Stimulated activated CD4-positive, alpha-beta T cell treated with anti-CD3 and anti-CD28 coated beads, Interleukin-15, amount 100 ng/mL, for 24 hours (primary cell): ENCODE measurements at regions not wholly inside any gene's neighbourhood (a gene's known extent, or its start where the extent isn't known, plus 50 kb on each side); places are given as distances from the start of the nearest gene placed in this dataset.

Experiments used
- DNase-seq: peaks from one replicate; pipeline ENCODE4 v3.0.0-alpha.2; 2020

- no peak for DNase-seq
These were observed 311.8 kb upstream of the B3GALT2 start for GRCh38 chr1:193498088-193498655.

- no peak for DNase-seq
These were observed 308.0 kb upstream of the B3GALT2 start for GRCh38 chr1:193494368-193494767.

DNA sequence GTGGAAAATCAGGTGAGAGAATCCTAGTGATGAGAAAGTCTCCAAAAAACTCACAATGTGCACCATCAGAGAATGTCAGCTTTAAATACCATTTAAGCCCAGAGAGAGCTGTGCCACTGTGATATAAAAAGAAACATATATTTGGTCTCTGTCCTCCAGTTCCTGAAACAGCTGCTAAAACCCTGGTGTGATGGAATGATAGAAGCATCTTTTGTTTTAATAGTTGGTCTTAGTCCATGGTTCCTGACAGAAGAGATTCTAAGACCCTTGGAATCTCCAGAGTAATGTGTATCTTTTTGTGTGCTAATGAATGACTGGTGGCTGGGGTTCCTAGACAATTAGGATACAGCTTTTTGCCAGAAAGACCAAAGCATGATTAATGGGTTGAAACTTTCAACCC is 302.8 kb upstream of the B3GALT2 start:
- DNase-seq = no peak

DNA sequence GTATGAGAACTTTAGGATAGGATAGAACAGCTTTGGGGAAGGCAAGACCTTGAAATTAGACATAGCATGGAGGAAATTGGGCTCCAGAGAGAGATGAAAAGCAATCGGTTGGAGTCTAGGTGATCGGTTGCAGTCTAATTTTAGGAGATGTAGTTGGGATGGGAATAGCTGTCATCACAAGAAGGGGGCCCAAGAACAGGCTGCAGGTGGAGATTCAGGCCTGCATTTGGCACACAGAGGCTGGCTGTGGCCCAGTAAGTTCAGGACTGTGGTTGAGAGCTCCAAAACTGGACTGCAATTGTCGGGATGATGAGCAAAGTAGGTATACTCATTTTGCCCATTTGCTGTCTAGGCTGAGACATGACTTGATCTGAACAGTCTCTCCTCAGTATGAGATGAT is 301.3 kb upstream of the B3GALT2 start:
- DNase-seq = no peak

DNA sequence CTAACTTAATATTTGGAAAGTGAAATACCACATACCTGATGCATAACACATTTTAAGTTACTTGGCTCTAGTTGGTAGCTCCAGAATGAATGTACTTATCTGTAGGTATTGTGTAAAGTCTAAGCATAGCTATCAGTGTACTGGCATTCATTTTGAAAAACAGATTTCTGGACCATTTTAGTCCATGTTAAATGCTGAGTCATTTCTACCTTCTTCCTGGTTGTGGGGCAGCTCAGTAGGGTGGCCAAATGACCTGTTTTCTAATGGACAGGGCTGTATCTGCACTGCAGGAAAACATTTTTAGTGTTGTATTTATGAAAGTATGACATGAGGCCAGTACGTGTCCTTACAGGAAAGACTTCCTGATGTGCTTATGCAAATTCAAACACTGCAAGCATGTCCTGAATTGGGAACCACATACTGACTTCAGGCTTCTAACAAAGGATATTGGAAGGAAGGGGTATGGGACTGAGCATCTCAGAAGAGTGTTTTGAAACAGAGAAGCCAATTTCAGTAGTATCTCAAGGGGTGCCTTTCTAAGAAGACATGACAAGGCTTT is 300.3 kb upstream of the B3GALT2 start:
- DNase-seq = no peak

- DNase-seq = no peak
These were observed 294.3 kb upstream of the B3GALT2 start for GRCh38 chr1:193480755-193481154.

- DNase-seq = peak; percentile 55
These were observed 292.8 kb upstream of the B3GALT2 start for GRCh38 chr1:193479187-193479586.

GRCh38 chr1:193476748-193477147 is 290.3 kb upstream of the B3GALT2 start:
- DNase-seq = no peak

GRCh38 chr1:193473932-193474331 is 287.5 kb upstream of the B3GALT2 start:
- DNase-seq = no peak

DNA sequence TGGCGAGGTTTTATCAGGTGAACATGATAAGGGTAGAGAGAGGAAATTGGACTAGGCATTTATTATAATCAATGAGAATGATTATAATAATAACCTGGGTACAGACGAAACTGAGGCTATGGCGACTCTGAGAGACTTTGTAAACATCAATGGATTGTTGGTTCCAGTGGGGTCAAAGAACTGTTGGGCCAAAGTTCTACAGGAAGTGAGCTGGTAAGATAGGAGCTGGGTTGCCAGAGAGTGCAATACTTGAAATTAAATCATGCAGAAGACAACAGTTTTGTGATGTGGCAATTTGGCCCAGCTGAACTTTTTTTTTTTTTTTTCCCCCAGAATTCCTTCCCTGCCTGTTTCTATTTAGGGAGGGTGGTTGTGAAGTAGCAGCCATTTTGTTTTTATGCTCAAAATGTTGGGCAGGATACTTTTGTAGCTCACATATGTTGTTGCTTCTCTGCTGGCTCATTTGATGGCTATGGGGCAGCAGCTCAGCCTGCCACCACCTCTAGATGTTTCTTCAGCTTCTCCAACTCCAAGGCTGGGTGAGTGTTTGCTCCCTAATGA is 286.5 kb upstream of the B3GALT2 start:
- no peak for DNase-seq

DNA sequence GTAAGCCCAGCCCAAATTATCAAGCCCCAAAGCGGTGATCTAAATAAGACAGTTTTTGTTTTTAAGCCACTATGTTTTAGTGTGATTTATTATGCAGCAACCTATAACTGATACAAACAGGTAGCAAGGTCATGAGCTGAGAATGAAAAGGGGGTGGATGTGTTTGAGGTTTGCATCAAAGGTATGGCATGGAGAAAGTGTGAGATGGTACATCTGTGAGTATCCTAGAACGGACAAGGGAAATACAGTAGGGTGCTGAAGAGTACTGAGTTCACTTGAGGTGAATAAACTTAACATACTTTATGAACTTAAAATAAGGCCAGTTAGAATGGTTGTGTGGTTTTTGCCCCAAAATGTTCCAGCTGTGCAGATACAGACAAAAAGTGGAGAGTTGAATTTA is 286.0 kb upstream of the B3GALT2 start:
- DNase-seq = no peak

GRCh38 chr1:193471981-193472380 is 285.6 kb upstream of the B3GALT2 start:
- no peak for DNase-seq

DNA sequence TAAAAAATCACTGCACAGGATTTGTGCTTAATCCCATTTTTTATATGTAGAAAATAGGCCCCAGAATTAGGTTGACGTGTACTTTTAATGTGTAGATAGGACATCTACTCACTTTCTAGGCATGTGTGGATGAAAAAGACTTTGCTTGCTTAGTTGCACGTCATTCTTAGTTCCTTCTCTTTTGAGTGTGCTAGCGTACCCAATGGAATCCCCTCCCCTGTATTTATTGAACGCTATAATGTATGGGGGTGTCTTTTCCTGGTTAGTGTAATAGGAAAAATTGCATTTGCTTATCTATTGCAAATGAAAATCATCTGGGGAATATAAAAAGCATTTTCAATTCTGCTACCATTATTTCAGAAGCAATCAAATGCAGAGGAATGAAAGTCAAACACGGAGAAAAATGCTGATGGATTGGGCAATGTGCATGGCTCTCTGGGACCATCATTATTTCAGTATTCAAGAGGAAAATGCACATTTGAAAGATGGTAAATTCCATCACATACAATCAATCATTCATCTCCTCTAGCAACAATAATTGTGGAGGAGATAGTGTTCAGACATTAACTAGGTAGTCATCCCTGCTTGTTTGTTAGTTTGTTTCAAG is 277.0 kb upstream of the B3GALT2 start:
- DNase-seq = no peak

GRCh38 chr1:193462629-193463320 is 276.4 kb upstream of the B3GALT2 start:
- DNase-seq = no peak

DNA sequence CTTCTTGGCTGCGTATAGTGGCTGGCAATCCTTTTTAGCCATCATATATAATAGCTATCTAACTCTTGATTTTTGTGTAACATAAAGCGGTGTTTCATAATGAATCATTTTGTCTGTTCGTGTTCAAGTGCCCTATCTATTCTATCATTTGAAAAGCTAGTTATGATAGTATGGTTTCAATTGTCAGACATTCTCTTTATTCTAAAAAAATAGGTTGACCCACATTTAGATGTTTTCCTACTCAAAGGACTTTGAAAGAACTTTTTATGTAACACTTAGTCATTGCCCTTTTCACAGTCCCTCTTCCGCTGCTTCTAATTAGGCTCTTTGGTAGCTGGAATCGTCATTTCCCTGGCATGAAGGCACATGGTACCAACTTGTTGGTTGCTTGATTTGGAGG is 272.2 kb upstream of the B3GALT2 start:
- DNase-seq = peak; percentile 23

- no peak for DNase-seq
These were observed 271.3 kb upstream of the B3GALT2 start for GRCh38 chr1:193457676-193458075.

DNA sequence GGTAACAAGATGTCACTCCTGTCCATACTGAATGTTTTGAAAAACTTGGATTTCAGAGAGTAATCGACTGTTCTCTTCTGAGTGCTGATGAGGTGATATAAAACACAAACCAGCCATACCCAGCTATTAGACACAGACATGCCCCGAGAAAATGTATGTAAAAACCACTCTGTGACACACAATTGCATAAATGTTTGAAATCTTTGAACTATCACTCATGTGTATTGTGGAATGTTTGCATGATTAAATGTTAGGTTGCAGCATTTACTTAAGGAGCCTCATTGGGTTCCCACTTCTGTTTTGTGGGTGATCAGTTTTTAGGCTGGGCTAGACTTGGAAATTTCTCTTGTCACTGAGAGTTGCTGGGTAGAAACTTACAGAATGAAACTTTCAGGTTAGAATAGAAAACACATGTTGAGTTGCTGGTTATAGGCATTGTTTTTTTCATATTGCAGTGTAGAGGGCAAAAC is 270.4 kb upstream of the B3GALT2 start:
- DNase-seq = no peak

DNA sequence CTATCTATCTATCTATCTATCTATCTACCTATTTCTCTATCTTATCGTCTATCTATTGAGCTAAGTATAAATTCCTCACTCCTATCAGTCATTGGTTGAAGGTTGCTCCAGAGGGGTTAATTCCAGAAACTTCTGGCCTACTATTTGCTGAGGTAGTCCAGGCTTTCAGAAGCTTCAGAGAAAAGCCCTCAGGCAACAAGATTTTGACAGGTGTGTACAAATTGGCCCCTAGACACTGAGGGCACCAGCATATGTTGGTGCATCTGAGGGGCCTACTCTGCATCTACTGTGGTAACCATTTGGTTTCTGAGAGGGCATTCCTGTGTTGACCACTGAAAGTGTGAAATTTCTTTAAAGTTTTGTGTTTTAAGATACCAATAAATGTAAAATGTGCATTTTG is 265.2 kb upstream of the B3GALT2 start:
- DNase-seq = no peak

DNA sequence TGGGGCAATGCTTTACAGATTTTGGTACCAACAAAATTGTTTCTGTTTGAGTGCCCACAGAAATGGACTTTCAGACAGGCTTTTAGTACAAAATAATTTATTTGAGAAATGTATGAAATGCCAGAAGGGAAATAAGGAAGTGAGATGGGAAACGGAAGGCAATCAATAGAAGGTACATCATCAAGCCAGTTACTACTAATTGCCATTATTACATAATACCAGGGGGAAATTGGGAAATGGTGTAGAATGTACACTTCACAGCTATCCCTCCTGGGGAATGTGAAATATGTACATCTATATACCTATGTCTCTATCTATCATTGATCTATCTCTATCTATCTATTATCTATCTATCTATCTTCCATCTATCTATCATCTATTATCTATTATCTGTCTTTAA is 264.6 kb upstream of the B3GALT2 start:
- DNase-seq = no peak

- DNase-seq = peak; percentile 27
These were observed 262.5 kb upstream of the B3GALT2 start for GRCh38 chr1:193448682-193449461.

GRCh38 chr1:193443886-193444285 is 257.5 kb upstream of the B3GALT2 start:
- no peak for DNase-seq

DNA sequence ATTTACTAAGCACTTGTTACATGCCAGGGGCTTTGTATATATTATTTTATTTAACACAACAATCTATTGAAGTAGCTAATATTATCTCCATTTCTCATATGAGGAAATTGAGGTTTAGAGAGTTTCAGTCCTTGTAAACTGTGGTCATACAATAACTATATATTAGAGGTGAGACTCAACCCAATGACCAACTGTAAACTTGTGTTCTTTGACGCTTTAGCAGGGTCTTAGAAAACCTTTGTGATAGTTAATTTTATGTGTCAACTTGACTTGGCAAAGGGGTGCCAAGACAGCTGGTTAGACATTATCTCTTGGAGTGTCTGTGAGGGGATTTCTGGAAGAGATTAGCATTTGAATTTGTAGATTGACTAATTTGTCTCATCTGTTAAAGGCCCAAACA is 252.4 kb upstream of the B3GALT2 start:
- no peak for DNase-seq

DNA sequence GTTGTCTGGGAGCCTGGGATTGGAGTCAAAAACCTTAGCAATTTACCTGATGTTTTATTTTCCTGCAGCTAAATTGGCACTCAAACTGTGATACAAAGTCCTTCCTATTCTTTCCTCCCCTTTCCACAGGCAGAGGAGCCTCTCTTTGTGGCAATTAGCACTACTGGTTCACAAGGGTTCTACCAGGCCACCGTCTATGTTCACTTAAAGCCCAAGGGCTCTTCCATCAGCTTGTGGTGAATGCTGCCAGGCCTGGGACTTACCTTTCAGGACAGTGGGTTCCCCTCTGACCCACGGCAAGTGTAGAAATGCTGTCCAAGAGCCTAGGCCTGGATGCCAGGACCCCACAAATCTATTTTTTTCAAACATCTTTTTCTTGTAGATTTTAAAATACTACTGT is 251.9 kb upstream of the B3GALT2 start:
- DNase-seq = no peak
